A549 (cell line): ENCODE measurements at regions not wholly inside any gene's neighbourhood (a gene's known extent, or its start where the extent isn't known, plus 50 kb on each side); places are given as distances from the start of the nearest gene placed in this dataset.

Experiments
- CEBPB ChIP-seq, 2 experiments: fragments of >200 bp in 1 of 2; sonication (Bioruptor Twin) in 1 of 2; formaldehyde crosslinking in 1 of 2; IDR thresholded peaks; 2 replicates each; pipeline ENCODE4 v1.6.1; 2012 to 2016
- CTCF ChIP-seq: fragments of >200 bp; sonication (Bioruptor Twin); formaldehyde crosslinking; IDR thresholded peaks from 3 replicates; pipeline ENCODE4 v1.5.1; 2016
- EP300 ChIP-seq, 2 experiments: fragments of >200 bp; sonication (Bioruptor Twin); formaldehyde crosslinking; IDR thresholded peaks; 2 replicates in 1 of 2; 3 replicates in 1 of 2; pipeline ENCODE4 v1.6.1; 2016 to 2017
- ESRRA ChIP-seq: fragments of 150-350 bp; IDR thresholded peaks from 2 replicates; pipeline ENCODE4 v1.6.1; 2014; ENCODE audit warnings: mild to moderate bottlenecking, low read length, borderline replicate concordance
- HDAC2 ChIP-seq: fragments of 200-600 bp; sonication (generic); IDR thresholded peaks from 2 replicates; pipeline ENCODE4 v1.6.1; 2016
- MAX ChIP-seq: IDR thresholded peaks from 2 replicates; pipeline ENCODE4 v1.6.1; 2012
- POLR2AphosphoS2 ChIP-seq: conservative IDR thresholded peaks from 2 replicates; pipeline ENCODE4 v1.6.1; 2012; ENCODE audit warnings: low read length, improper control_type of control experiment, inconsistent platforms
- ZFP36 ChIP-seq: fragments of 450-650 bp; IDR thresholded peaks from 2 replicates; pipeline ENCODE4 v1.6.1; 2014; ENCODE audit warnings: borderline replicate concordance; ENCODE audit not compliant: partially characterized antibody

GRCh38 chr10:57961487-57961886 lies 306.2 kb downstream of the IPMK start:
- no peak for TF ChIP-seq CTCF
- TF ChIP-seq HDAC2: no peak
- TF ChIP-seq CEBPB (IDR thresholded peaks at IDR 0.05): no peak
- TF ChIP-seq MAX: no peak
- no peak for TF ChIP-seq EP300 (IDR thresholded peaks at IDR 0.05)
- no peak for TF ChIP-seq ESRRA
- no peak for TF ChIP-seq ZFP36
- TF ChIP-seq POLR2AphosphoS2: no peak
